NCI-H446 treated with DMSO at 0.1 percent for 48 hours (cell line): ENCODE measurements at regions not wholly inside any gene's neighbourhood (a gene's known extent, or its start where the extent isn't known, plus 50 kb on each side); places are given as distances from the start of the nearest gene placed in this dataset.
"Not testable (repeated sequence)": the region's sequence is repeated elsewhere in the genome, so short reads cannot be mapped to it uniquely, and the experiment has no call there.

Source experiments
- DNase-seq: peaks from one replicate; lab custom pipeline; 2025; lab: John Stamatoyannopoulos, UW

- DNase-seq: no peak
Observed at GRCh38 chrX:41003506-41004270, 81.6 kb upstream of the USP9X start.

GRCh38 chrX:41005445-41005992, 79.7 kb upstream of the USP9X start:
- no peak for DNase-seq

- peak; percentile 37 for DNase-seq
Observed at GRCh38 chrX:41009850-41010846, 75.1 kb upstream of the USP9X start.

GRCh38 chrX:41014776-41015360, 70.4 kb upstream of the USP9X start:
- DNase-seq: no peak

- DNase-seq: not testable (repeated sequence)
Observed at GRCh38 chrX:41017785-41018184, 67.5 kb upstream of the USP9X start.

GRCh38 chrX:41018391-41019040, 66.7 kb upstream of the USP9X start:
- DNase-seq: not testable (repeated sequence)

GRCh38 chrX:41019041-41019392, 66.2 kb upstream of the USP9X start:
- DNase-seq: no peak

GRCh38 chrX:41022566-41022965, 62.7 kb upstream of the USP9X start:
- DNase-seq: no peak

- DNase-seq: no peak
Observed at GRCh38 chrX:41023098-41023497, 62.1 kb upstream of the USP9X start.

- not testable (repeated sequence) for DNase-seq
Observed at GRCh38 chrX:41024335-41024734, 60.9 kb upstream of the USP9X start.

GRCh38 chrX:41024755-41025154, 60.5 kb upstream of the USP9X start:
- DNase-seq: no peak

GRCh38 chrX:41025926-41026701, 59.1 kb upstream of the USP9X start:
- DNase-seq: no peak

GRCh38 chrX:41026702-41027078, 58.6 kb upstream of the USP9X start:
- no peak for DNase-seq

GRCh38 chrX:41029332-41029731, 55.9 kb upstream of the USP9X start:
- DNase-seq: no peak

- DNase-seq: no peak
Observed at GRCh38 chrX:41031256-41031967, 53.8 kb upstream of the USP9X start.

- DNase-seq: no peak
Observed at GRCh38 chrX:41033299-41033698, 51.9 kb upstream of the USP9X start.

GRCh38 chrX:41034902-41035301, 50.3 kb upstream of the USP9X start:
- DNase-seq: not testable (repeated sequence)
